ENCODE measurements at regions not wholly inside any gene's neighbourhood (a gene's known extent, or its start where the extent isn't known, plus 50 kb on each side); places are given as distances from the start of the nearest gene placed in this dataset.

DNA sequence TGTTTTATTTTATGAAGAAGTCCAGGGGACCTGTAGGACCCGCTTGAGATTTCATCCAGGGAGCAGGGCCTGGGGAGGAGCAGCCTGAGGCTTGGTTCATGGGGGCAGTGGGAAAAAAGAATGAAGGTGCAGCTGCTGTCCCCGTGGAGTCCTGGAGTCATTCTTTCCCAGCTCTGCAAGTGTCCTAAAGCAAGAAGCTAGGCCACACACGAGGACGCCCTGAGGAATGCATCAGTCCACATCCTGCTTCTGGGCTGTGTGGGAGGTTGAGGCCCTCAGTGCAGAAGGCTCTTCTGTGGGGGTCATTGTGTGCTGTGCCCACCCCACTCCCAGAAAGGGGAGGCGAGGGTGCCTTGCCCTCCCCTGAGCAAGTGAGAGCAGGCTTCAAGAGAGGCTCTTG, 179.9 kb upstream of the HS6ST1 start:
- TF ChIP-seq, protein P1, sequence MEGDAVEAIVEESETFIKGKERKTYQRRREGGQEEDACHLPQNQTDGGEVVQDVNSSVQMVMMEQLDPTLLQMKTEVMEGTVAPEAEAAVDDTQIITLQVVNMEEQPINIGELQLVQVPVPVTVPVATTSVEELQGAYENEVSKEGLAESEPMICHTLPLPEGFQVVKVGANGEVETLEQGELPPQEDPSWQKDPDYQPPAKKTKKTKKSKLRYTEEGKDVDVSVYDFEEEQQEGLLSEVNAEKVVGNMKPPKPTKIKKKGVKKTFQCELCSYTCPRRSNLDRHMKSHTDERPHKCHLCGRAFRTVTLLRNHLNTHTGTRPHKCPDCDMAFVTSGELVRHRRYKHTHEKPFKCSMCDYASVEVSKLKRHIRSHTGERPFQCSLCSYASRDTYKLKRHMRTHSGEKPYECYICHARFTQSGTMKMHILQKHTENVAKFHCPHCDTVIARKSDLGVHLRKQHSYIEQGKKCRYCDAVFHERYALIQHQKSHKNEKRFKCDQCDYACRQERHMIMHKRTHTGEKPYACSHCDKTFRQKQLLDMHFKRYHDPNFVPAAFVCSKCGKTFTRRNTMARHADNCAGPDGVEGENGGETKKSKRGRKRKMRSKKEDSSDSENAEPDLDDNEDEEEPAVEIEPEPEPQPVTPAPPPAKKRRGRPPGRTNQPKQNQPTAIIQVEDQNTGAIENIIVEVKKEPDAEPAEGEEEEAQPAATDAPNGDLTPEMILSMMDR (IDR thresholded peaks at IDR 0.05), result no peak
- no peak for TF ChIP-seq POLR2A (IDR thresholded peaks at IDR 0.05)

Measured in right lobe of liver (tissue), 4 donors.